Fibroblast of the aortic adventitia (primary cell): ENCODE measurements at regions not wholly inside any gene's neighbourhood (a gene's known extent, or its start where the extent isn't known, plus 50 kb on each side); places are given as distances from the start of the nearest gene placed in this dataset.

ENCODE experiments used
- DNase-seq: peaks from one replicate; pipeline ENCODE4 v3.0.0-alpha.2; 2010; ENCODE audit warnings: low read depth
- H3K4me3 ChIP-seq: 2 replicates; pipeline ENCODE4 v1.5.1; 2011; ENCODE audit warnings: low read depth, mild to moderate bottlenecking, control low read depth, low read length, moderate library complexity
- TF ChIP-seq, protein P1 (sequence below): IDR thresholded peaks from 2 replicates; pipeline ENCODE4 v1.5.1; 2011; ENCODE audit warnings: mild to moderate bottlenecking, low read length, control low read depth, inconsistent platforms; ENCODE audit not compliant: insufficient read depth

- DNase-seq, result no peak
- H3K4me3 ChIP-seq, result no peak overlapping the region
- TF ChIP-seq, protein P1, sequence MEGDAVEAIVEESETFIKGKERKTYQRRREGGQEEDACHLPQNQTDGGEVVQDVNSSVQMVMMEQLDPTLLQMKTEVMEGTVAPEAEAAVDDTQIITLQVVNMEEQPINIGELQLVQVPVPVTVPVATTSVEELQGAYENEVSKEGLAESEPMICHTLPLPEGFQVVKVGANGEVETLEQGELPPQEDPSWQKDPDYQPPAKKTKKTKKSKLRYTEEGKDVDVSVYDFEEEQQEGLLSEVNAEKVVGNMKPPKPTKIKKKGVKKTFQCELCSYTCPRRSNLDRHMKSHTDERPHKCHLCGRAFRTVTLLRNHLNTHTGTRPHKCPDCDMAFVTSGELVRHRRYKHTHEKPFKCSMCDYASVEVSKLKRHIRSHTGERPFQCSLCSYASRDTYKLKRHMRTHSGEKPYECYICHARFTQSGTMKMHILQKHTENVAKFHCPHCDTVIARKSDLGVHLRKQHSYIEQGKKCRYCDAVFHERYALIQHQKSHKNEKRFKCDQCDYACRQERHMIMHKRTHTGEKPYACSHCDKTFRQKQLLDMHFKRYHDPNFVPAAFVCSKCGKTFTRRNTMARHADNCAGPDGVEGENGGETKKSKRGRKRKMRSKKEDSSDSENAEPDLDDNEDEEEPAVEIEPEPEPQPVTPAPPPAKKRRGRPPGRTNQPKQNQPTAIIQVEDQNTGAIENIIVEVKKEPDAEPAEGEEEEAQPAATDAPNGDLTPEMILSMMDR, result no peak
These were observed 287.9 kb downstream of the PPP1R2C start for GRCh38 chrX:42490111-42490510.

DNA sequence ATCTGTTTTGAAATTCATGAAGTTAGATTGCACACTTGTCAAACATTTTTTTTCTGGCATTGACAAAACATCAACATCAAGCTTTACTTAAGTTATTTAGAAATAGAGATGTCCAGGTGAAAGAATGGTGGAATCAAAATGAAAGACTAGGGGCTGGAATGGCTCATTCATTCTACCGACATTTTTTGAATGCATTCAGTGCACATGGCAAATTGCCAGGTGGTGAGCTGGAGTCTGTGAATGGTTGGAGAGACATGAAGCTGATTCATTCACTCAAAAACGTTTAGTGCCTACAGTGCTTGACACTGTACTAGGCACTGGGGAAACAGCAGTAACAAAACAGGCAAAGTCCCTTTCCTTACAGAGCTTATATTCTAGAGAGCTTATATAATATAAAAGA lies 292.4 kb downstream of the PPP1R2C start:
- H3K4me3 ChIP-seq, result no peak overlapping the region
- no peak for DNase-seq
- TF ChIP-seq, protein P1, result no peak

- H3K4me3 ChIP-seq, result no peak overlapping the region
- TF ChIP-seq, protein P1, result no peak
- DNase-seq, result no peak
These were observed 293.7 kb downstream of the PPP1R2C start for GRCh38 chrX:42484233-42484632.

DNA sequence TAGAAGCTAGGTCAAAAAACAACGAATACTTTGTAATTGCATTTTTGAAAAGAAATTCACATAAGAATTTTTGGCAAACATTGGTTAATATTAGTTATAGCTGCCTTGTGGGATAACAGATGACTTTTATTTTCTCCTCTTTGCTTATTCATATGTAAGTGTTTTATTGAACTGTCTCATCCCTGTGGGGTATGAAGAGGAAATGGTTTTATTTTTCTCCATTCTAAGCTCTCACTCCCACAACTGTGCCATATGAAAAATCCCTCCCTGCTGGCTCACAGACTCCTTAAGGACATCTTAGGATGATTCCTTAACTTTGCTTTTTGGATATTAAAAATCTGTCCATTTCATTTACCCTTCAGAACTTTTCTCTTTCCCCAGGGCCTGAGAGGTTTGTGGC lies 300.6 kb downstream of the PPP1R2C start:
- no peak for DNase-seq
- no peak overlapping the region for H3K4me3 ChIP-seq
- TF ChIP-seq, protein P1, result no peak

- DNase-seq, result no peak
- TF ChIP-seq, protein P1, result no peak
- no peak overlapping the region for H3K4me3 ChIP-seq
These were observed 305.2 kb downstream of the PPP1R2C start for GRCh38 chrX:42472727-42473126.

GRCh38 chrX:42466332-42467046 lies 311.5 kb downstream of the PPP1R2C start:
- TF ChIP-seq, protein P1, result no peak
- DNase-seq, result no peak
- no peak overlapping the region for H3K4me3 ChIP-seq

- TF ChIP-seq, protein P1, result no peak
- H3K4me3 ChIP-seq, result no peak overlapping the region
- DNase-seq, result no peak
These were observed 312.1 kb downstream of the PPP1R2C start for GRCh38 chrX:42465821-42466220.
